ENCODE measurements at regions not wholly inside any gene's neighbourhood (a gene's known extent, or its start where the extent isn't known, plus 50 kb on each side); places are given as distances from the start of the nearest gene placed in this dataset.
A peak's percentile ranks its signal among the peaks of the same experiment; 100 is the strongest.

- no peaks in the 10 kb centered on the region for H3K9me3 ChIP-seq
- H3K27me3 ChIP-seq: no peaks in the 10 kb centered on the region
- TF ChIP-seq EP300 (IDR thresholded peaks at IDR 0.05) (no peak), POLR2A (IDR thresholded peaks at IDR 0.05) (no peak), POLR2AphosphoS5 (IDR thresholded peaks at IDR 0.05) (no peak)
- TF ChIP-seq, protein P1, sequence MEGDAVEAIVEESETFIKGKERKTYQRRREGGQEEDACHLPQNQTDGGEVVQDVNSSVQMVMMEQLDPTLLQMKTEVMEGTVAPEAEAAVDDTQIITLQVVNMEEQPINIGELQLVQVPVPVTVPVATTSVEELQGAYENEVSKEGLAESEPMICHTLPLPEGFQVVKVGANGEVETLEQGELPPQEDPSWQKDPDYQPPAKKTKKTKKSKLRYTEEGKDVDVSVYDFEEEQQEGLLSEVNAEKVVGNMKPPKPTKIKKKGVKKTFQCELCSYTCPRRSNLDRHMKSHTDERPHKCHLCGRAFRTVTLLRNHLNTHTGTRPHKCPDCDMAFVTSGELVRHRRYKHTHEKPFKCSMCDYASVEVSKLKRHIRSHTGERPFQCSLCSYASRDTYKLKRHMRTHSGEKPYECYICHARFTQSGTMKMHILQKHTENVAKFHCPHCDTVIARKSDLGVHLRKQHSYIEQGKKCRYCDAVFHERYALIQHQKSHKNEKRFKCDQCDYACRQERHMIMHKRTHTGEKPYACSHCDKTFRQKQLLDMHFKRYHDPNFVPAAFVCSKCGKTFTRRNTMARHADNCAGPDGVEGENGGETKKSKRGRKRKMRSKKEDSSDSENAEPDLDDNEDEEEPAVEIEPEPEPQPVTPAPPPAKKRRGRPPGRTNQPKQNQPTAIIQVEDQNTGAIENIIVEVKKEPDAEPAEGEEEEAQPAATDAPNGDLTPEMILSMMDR (IDR thresholded peaks at IDR 0.05): no peak
- H3K27ac ChIP-seq: peak overlapping the region in 1 of 5 donors; percentile 43
- H3K4me1 ChIP-seq: no peaks in the 10 kb centered on the region
- WGBS, 5 donors: 44 to 55% (median 51%) methylated on average over 4 of the region's 4 CpGs
- no peak overlapping the region for H3K4me3 ChIP-seq
- no peak for DNase-seq
- H3K36me3 ChIP-seq: no peaks in the 10 kb centered on the region
- intact Hi-C loops (cut with DNase I; ENCODE audit: low total_unique reads): no loop called here
Measured at GRCh38 chr7:121447911-121448300, 51.8 kb upstream of the FAM3C start.

GRCh38 chr7:121447243-121447910 is 51.3 kb upstream of the FAM3C start:
- H3K4me3 ChIP-seq: no peak overlapping the region
- no peaks in the 10 kb centered on the region for H3K36me3 ChIP-seq
- intact Hi-C loops (cut with DNase I; ENCODE audit: low total_unique reads): no loop called here
- DNase-seq: peak in 1 of 2 donors; percentile 47
- H3K4me1 ChIP-seq: no peaks in the 10 kb centered on the region
- no peak for TF ChIP-seq POLR2AphosphoS5 (IDR thresholded peaks at IDR 0.05)
- TF ChIP-seq, protein P1 (IDR thresholded peaks at IDR 0.05): no peak
- TF ChIP-seq POLR2A (IDR thresholded peaks at IDR 0.05): no peak
- TF ChIP-seq EP300 (IDR thresholded peaks at IDR 0.05): no peak
- H3K27ac ChIP-seq: peak overlapping the region in 1 of 5 donors; percentile 43
- H3K27me3 ChIP-seq: no peaks in the 10 kb centered on the region
- WGBS, 5 donors: 64 to 73% (median 69%) methylated on average over 2 of the region's 2 CpGs
- no peaks in the 10 kb centered on the region for H3K9me3 ChIP-seq

- peak in 1 of 2 donors; percentile 77 for DNase-seq
- H3K27me3 ChIP-seq: no peaks in the 10 kb centered on the region
- H3K4me3 ChIP-seq: no peak overlapping the region
- no peaks in the 10 kb centered on the region for H3K9me3 ChIP-seq
- no peaks in the 10 kb centered on the region for H3K36me3 ChIP-seq
- H3K27ac ChIP-seq: peak overlapping the region in 1 of 5 donors; percentile 2
- intact Hi-C loops (cut with DNase I; ENCODE audit: low total_unique reads): no loop called here
- WGBS, 5 donors: 37 to 67% (median 53%) methylated on average over 5 of the region's 5 CpGs
- H3K4me1 ChIP-seq: no peaks in the 10 kb centered on the region
- no peak for TF ChIP-seq POLR2AphosphoS5 (IDR thresholded peaks at IDR 0.05)
- TF ChIP-seq POLR2A (IDR thresholded peaks at IDR 0.05): no peak
- TF ChIP-seq EP300 (IDR thresholded peaks at IDR 0.05): no peak
- TF ChIP-seq, protein P1 (IDR thresholded peaks at IDR 0.05): no peak
Measured at GRCh38 chr7:121446526-121446925, 50.4 kb upstream of the FAM3C start.

Small RNAs in the stretch of these regions (small RNA-seq; reads per million reads assigned to genes)
- 0 reads per million in 4 donors for gene RN7SKP277

All from stomach (tissue), 8 donors.